DMS153 treated with DMSO at 0.1 percent for 48 hours (cell line): ENCODE measurements at regions not wholly inside any gene's neighbourhood (a gene's known extent, or its start where the extent isn't known, plus 50 kb on each side); places are given as distances from the start of the nearest gene placed in this dataset.
"Not testable (repeated sequence)": the region's sequence is repeated elsewhere in the genome, so short reads cannot be mapped to it uniquely, and the experiment has no call there.

Source experiments
- DNase-seq: peaks from one replicate; lab custom pipeline; 2025; ENCODE audit not compliant: unreplicated experiment; lab: John Stamatoyannopoulos, UW

GRCh38 chr5:155489949-155490348, 476.4 kb downstream of the KIF4B start:
- no peak for DNase-seq

- DNase-seq: no peak
Observed at GRCh38 chr5:155492191-155492590, 478.6 kb downstream of the KIF4B start.

GRCh38 chr5:155504606-155505005, 491.1 kb downstream of the KIF4B start:
- DNase-seq: no peak

GRCh38 chr5:155507363-155507762, 493.8 kb downstream of the KIF4B start:
- no peak for DNase-seq

GRCh38 chr5:155508673-155509072, 495.1 kb downstream of the KIF4B start:
- no peak for DNase-seq

- no peak for DNase-seq
Observed at GRCh38 chr5:155512329-155512728, 498.8 kb downstream of the KIF4B start.

GRCh38 chr5:155514105-155514563, 500.6 kb downstream of the KIF4B start:
- no peak for DNase-seq

GRCh38 chr5:155522540-155522939, 509.0 kb downstream of the KIF4B start:
- no peak for DNase-seq

- no peak for DNase-seq
Observed at GRCh38 chr5:155529362-155529761, 515.8 kb downstream of the KIF4B start.

GRCh38 chr5:155530046-155530445, 516.5 kb downstream of the KIF4B start:
- no peak for DNase-seq

GRCh38 chr5:155532621-155533311, 519.2 kb downstream of the KIF4B start:
- no peak for DNase-seq

- peak; percentile 51 for DNase-seq
Observed at GRCh38 chr5:155540000-155540595, 526.5 kb downstream of the KIF4B start.

GRCh38 chr5:155546075-155546474, 532.5 kb downstream of the KIF4B start:
- no peak for DNase-seq

GRCh38 chr5:155554500-155554899, 540.9 kb downstream of the KIF4B start:
- DNase-seq: no peak

- DNase-seq: no peak
Observed at GRCh38 chr5:155556222-155556621, 542.7 kb downstream of the KIF4B start.

- DNase-seq: no peak
Observed at GRCh38 chr5:155556700-155557099, 543.1 kb downstream of the KIF4B start.

- no peak for DNase-seq
Observed at GRCh38 chr5:155562158-155562557, 548.6 kb downstream of the KIF4B start.

- no peak for DNase-seq
Observed at GRCh38 chr5:155564541-155564940, 551.0 kb downstream of the KIF4B start.

GRCh38 chr5:155575861-155576260, 562.3 kb downstream of the KIF4B start:
- DNase-seq: no peak

- DNase-seq: not testable (repeated sequence)
Observed at GRCh38 chr5:155586808-155587207, 573.3 kb downstream of the KIF4B start.

- DNase-seq: peak; percentile 8
Observed at GRCh38 chr5:155587458-155587857, 573.9 kb downstream of the KIF4B start.

- DNase-seq: no peak
Observed at GRCh38 chr5:155591273-155591672, 577.7 kb downstream of the KIF4B start.

- DNase-seq: no peak
Observed at GRCh38 chr5:155594270-155594669, 580.7 kb downstream of the KIF4B start.
